ENCODE measurements at regions not wholly inside any gene's neighbourhood (a gene's known extent, or its start where the extent isn't known, plus 50 kb on each side); places are given as distances from the start of the nearest gene placed in this dataset.
A peak's percentile ranks its signal among the peaks of the same experiment; 100 is the strongest.

- TF ChIP-seq, protein P1, sequence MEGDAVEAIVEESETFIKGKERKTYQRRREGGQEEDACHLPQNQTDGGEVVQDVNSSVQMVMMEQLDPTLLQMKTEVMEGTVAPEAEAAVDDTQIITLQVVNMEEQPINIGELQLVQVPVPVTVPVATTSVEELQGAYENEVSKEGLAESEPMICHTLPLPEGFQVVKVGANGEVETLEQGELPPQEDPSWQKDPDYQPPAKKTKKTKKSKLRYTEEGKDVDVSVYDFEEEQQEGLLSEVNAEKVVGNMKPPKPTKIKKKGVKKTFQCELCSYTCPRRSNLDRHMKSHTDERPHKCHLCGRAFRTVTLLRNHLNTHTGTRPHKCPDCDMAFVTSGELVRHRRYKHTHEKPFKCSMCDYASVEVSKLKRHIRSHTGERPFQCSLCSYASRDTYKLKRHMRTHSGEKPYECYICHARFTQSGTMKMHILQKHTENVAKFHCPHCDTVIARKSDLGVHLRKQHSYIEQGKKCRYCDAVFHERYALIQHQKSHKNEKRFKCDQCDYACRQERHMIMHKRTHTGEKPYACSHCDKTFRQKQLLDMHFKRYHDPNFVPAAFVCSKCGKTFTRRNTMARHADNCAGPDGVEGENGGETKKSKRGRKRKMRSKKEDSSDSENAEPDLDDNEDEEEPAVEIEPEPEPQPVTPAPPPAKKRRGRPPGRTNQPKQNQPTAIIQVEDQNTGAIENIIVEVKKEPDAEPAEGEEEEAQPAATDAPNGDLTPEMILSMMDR (IDR thresholded peaks at IDR 0.05) = no peak
- no peaks in the 10 kb centered on the region for H3K27me3 Mint-ChIP-seq
- H3K27ac ChIP-seq (ENCODE audit: low read depth in 1 of 2, low read length in 2 of 2) = no peak overlapping the region
- no peaks in the 10 kb centered on the region for H3K4me1 Mint-ChIP-seq (ENCODE audit: low read depth)
- H3K36me3 Mint-ChIP-seq (ENCODE audit: low read depth) = no peaks in the 10 kb centered on the region
- ATAC-seq (ENCODE audit: poor library complexity) (no peak), DNase-seq (no peak)
- H3K9me3 Mint-ChIP-seq = no peaks in the 10 kb centered on the region
- intact Hi-C loops (cut with DNase I, micrococcal nuclease) = no loop called here
- H3K4me3 Mint-ChIP-seq = no peak overlapping the region
- H3K9me3 ChIP-seq (ENCODE audit: control insufficient read depth in 1 of 2, insufficient read depth in 1 of 2, low read length in 2 of 2) = no peaks in the 10 kb centered on the region
- no peak overlapping the region for H3K4me3 ChIP-seq (ENCODE audit: low read length)
- H3K27ac Mint-ChIP-seq = no peak overlapping the region
- no peaks in the 10 kb centered on the region for H3K36me3 ChIP-seq (ENCODE audit: insufficient read depth, low read length)
- no peaks in the 10 kb centered on the region for H3K27me3 ChIP-seq (ENCODE audit: control insufficient read depth in 1 of 2, insufficient read depth in 2 of 2, low read length in 2 of 2)
- peaks cover 11% of the 10 kb centered on the region for H3K4me1 ChIP-seq (ENCODE audit: insufficient read depth, low read length)
- POLR2A ChIA-PET = no interaction called here
- CTCF ChIA-PET = no interaction called here
These were observed 57.7 kb upstream of the AMPD3 start for GRCh38 chr11:10397226-10397987.

GRCh38 chr11:10398525-10398924 lies 56.5 kb upstream of the AMPD3 start:
- intact Hi-C loops (cut with DNase I, micrococcal nuclease) = no loop called here
- no peaks in the 10 kb centered on the region for H3K36me3 Mint-ChIP-seq (ENCODE audit: low read depth)
- no peaks in the 10 kb centered on the region for H3K9me3 ChIP-seq (ENCODE audit: control insufficient read depth in 1 of 2, insufficient read depth in 1 of 2, low read length in 2 of 2)
- peaks cover 11% of the 10 kb centered on the region for H3K4me1 ChIP-seq (ENCODE audit: insufficient read depth, low read length)
- no peaks in the 10 kb centered on the region for H3K27me3 ChIP-seq (ENCODE audit: control insufficient read depth in 1 of 2, insufficient read depth in 2 of 2, low read length in 2 of 2)
- no peaks in the 10 kb centered on the region for H3K4me1 Mint-ChIP-seq (ENCODE audit: low read depth)
- no peak for ATAC-seq (ENCODE audit: poor library complexity)
- CTCF ChIA-PET = no interaction called here
- TF ChIP-seq, protein P1 (IDR thresholded peaks at IDR 0.05) = no peak
- H3K4me3 ChIP-seq (ENCODE audit: low read length) = no peak overlapping the region
- no peaks in the 10 kb centered on the region for H3K9me3 Mint-ChIP-seq
- H3K27me3 Mint-ChIP-seq = no peaks in the 10 kb centered on the region
- no peak overlapping the region for H3K27ac Mint-ChIP-seq
- no peaks in the 10 kb centered on the region for H3K36me3 ChIP-seq (ENCODE audit: insufficient read depth, low read length)
- no peak overlapping the region for H3K4me3 Mint-ChIP-seq
- no peak overlapping the region for H3K27ac ChIP-seq (ENCODE audit: low read depth in 1 of 2, low read length in 2 of 2)
- POLR2A ChIA-PET = no interaction called here
- peak in 2 of 14 experiments; percentile 43 to 49 for DNase-seq

GRCh38 chr11:10400856-10401255 lies 54.2 kb upstream of the AMPD3 start:
- intact Hi-C loops (cut with DNase I, micrococcal nuclease) = no loop called here
- Mint-ChIP-seq H3K27me3 (no peaks in the 10 kb centered on the region), H3K27ac (no peak overlapping the region), H3K4me3 (no peak overlapping the region), H3K4me1 (ENCODE audit: low read depth) (no peaks in the 10 kb centered on the region), H3K36me3 (ENCODE audit: low read depth) (no peaks in the 10 kb centered on the region), H3K9me3 (no peaks in the 10 kb centered on the region)
- Histone ChIP-seq H3K4me3 (ENCODE audit: low read length) (no peak overlapping the region), H3K36me3 (ENCODE audit: insufficient read depth, low read length) (no peaks in the 10 kb centered on the region), H3K27ac (ENCODE audit: low read depth in 1 of 2, low read length in 2 of 2) (no peak overlapping the region), H3K27me3 (ENCODE audit: control insufficient read depth in 1 of 2, insufficient read depth in 2 of 2, low read length in 2 of 2) (no peaks in the 10 kb centered on the region), H3K9me3 (ENCODE audit: control insufficient read depth in 1 of 2, insufficient read depth in 1 of 2, low read length in 2 of 2) (no peaks in the 10 kb centered on the region), H3K4me1 (ENCODE audit: insufficient read depth, low read length) (peaks cover 11% of the 10 kb centered on the region)
- ATAC-seq (ENCODE audit: poor library complexity) (no peak), DNase-seq (no peak)
- POLR2A ChIA-PET = no interaction called here
- TF ChIP-seq, protein P1 (IDR thresholded peaks at IDR 0.05) = no peak
- CTCF ChIA-PET = no interaction called here

Data from CD4-positive, alpha-beta T cell (primary cell).